ENCODE measurements at regions not wholly inside any gene's neighbourhood (a gene's known extent, or its start where the extent isn't known, plus 50 kb on each side); places are given as distances from the start of the nearest gene placed in this dataset.

GRCh38 chr1:29399465-29399864 lies 163.1 kb downstream of the PTPRU start:
- Mint-ChIP-seq H3K36me3 (ENCODE audit: low read depth, unreplicated experiment) (no peaks in the 10 kb centered on the region), H3K27ac (ENCODE audit: unreplicated experiment) (no peak overlapping the region), H3K4me1 (ENCODE audit: low read depth, unreplicated experiment) (peaks cover 3% of the 10 kb centered on the region), H3K4me3 (ENCODE audit: unreplicated experiment) (no peak overlapping the region), H3K9me3 (ENCODE audit: unreplicated experiment) (peaks cover 11% of the 10 kb centered on the region), H3K27me3 (ENCODE audit: low read depth, unreplicated experiment) (peaks cover 23% of the 10 kb centered on the region)
- H3K9ac ChIP-seq (ENCODE audit: low read length) = no peak overlapping the region
- H3K27me3 ChIP-seq (ENCODE audit: insufficient read depth, low read length) = no peaks in the 10 kb centered on the region
- H3K4me2 ChIP-seq (ENCODE audit: low read length) = no peak overlapping the region
- H2AFZ ChIP-seq (ENCODE audit: low read depth, low read length) = no peak overlapping the region
- no peaks in the 10 kb centered on the region for H4K20me1 ChIP-seq (ENCODE audit: insufficient read depth, low read length)
- no peaks in the 10 kb centered on the region for H3K79me2 ChIP-seq (ENCODE audit: insufficient read depth, low read length)
- no peaks in the 10 kb centered on the region for H3K36me3 ChIP-seq (ENCODE audit: insufficient read depth, low read length)
- peaks cover 4% of the 10 kb centered on the region for H3K9me3 ChIP-seq (ENCODE audit: insufficient read depth, low read depth, low read length)
- H3K4me3 ChIP-seq (ENCODE audit: insufficient read depth, low read depth, low read length) = no peak overlapping the region
- no peak for DNase-seq (ENCODE audit: low read depth)
- no peak for FAIRE-seq
- H3K27ac ChIP-seq (ENCODE audit: low read depth, low read length) = no peak overlapping the region
- H3K4me1 ChIP-seq (ENCODE audit: insufficient read depth, low read length) = no peaks in the 10 kb centered on the region
- TF ChIP-seq EZH2 (IDR thresholded peaks at IDR 0.05; ENCODE audit: insufficient read depth, low read length) (no peak), CTCF (IDR thresholded peaks at IDR 0.05; ENCODE audit: insufficient read depth, low read depth, low read length) (no peak)

GRCh38 chr1:29398431-29398830 lies 162.1 kb downstream of the PTPRU start:
- no peaks in the 10 kb centered on the region for H3K36me3 ChIP-seq (ENCODE audit: insufficient read depth, low read length)
- TF ChIP-seq EZH2 (IDR thresholded peaks at IDR 0.05; ENCODE audit: insufficient read depth, low read length) = no peak
- TF ChIP-seq CTCF (IDR thresholded peaks at IDR 0.05; ENCODE audit: insufficient read depth, low read depth, low read length) = no peak
- Mint-ChIP-seq H3K27ac (ENCODE audit: unreplicated experiment) (no peak overlapping the region), H3K27me3 (ENCODE audit: low read depth, unreplicated experiment) (peaks cover 17% of the 10 kb centered on the region), H3K9me3 (ENCODE audit: unreplicated experiment) (peaks cover 11% of the 10 kb centered on the region), H3K4me3 (ENCODE audit: unreplicated experiment) (no peak overlapping the region), H3K4me1 (ENCODE audit: low read depth, unreplicated experiment) (peaks cover 3% of the 10 kb centered on the region), H3K36me3 (ENCODE audit: low read depth, unreplicated experiment) (no peaks in the 10 kb centered on the region)
- H3K9me3 ChIP-seq (ENCODE audit: insufficient read depth, low read depth, low read length) = peaks cover 4% of the 10 kb centered on the region
- no peaks in the 10 kb centered on the region for H3K4me1 ChIP-seq (ENCODE audit: insufficient read depth, low read length)
- DNase-seq (ENCODE audit: low read depth) (peak; percentile 61), FAIRE-seq (peak; percentile 59)
- H2AFZ ChIP-seq (ENCODE audit: low read depth, low read length) = no peak overlapping the region
- no peak overlapping the region for H3K4me3 ChIP-seq (ENCODE audit: insufficient read depth, low read depth, low read length)
- H4K20me1 ChIP-seq (ENCODE audit: insufficient read depth, low read length) = no peaks in the 10 kb centered on the region
- H3K4me2 ChIP-seq (ENCODE audit: low read length) = peak overlapping the region; percentile 30
- no peaks in the 10 kb centered on the region for H3K79me2 ChIP-seq (ENCODE audit: insufficient read depth, low read length)
- no peaks in the 10 kb centered on the region for H3K27me3 ChIP-seq (ENCODE audit: insufficient read depth, low read length)
- H3K9ac ChIP-seq (ENCODE audit: low read length) = no peak overlapping the region
- H3K27ac ChIP-seq (ENCODE audit: low read depth, low read length) = no peak overlapping the region

- Histone ChIP-seq H3K9ac (ENCODE audit: low read length) (no peak overlapping the region), H3K4me1 (ENCODE audit: insufficient read depth, low read length) (no peaks in the 10 kb centered on the region), H3K4me3 (ENCODE audit: insufficient read depth, low read depth, low read length) (no peak overlapping the region), H3K27me3 (ENCODE audit: insufficient read depth, low read length) (no peaks in the 10 kb centered on the region), H2AFZ (ENCODE audit: low read depth, low read length) (no peak overlapping the region), H3K27ac (ENCODE audit: low read depth, low read length) (no peak overlapping the region), H3K9me3 (ENCODE audit: insufficient read depth, low read depth, low read length) (peaks cover 4% of the 10 kb centered on the region), H3K4me2 (ENCODE audit: low read length) (no peak overlapping the region), H4K20me1 (ENCODE audit: insufficient read depth, low read length) (no peaks in the 10 kb centered on the region), H3K79me2 (ENCODE audit: insufficient read depth, low read length) (no peaks in the 10 kb centered on the region), H3K36me3 (ENCODE audit: insufficient read depth, low read length) (no peaks in the 10 kb centered on the region)
- no peaks in the 10 kb centered on the region for H3K36me3 Mint-ChIP-seq (ENCODE audit: low read depth, unreplicated experiment)
- no peak for TF ChIP-seq EZH2 (IDR thresholded peaks at IDR 0.05; ENCODE audit: insufficient read depth, low read length)
- TF ChIP-seq CTCF (IDR thresholded peaks at IDR 0.05; ENCODE audit: insufficient read depth, low read depth, low read length) = no peak
- peaks cover 3% of the 10 kb centered on the region for H3K4me1 Mint-ChIP-seq (ENCODE audit: low read depth, unreplicated experiment)
- H3K4me3 Mint-ChIP-seq (ENCODE audit: unreplicated experiment) = no peak overlapping the region
- FAIRE-seq (no peak), DNase-seq (ENCODE audit: low read depth) (no peak)
- no peak overlapping the region for H3K27ac Mint-ChIP-seq (ENCODE audit: unreplicated experiment)
- peaks cover 7% of the 10 kb centered on the region for H3K9me3 Mint-ChIP-seq (ENCODE audit: unreplicated experiment)
- H3K27me3 Mint-ChIP-seq (ENCODE audit: low read depth, unreplicated experiment) = peaks cover 20% of the 10 kb centered on the region
Measured at GRCh38 chr1:29397981-29398380, 161.7 kb downstream of the PTPRU start.
